ENCODE measurements at regions not wholly inside any gene's neighbourhood (a gene's known extent, or its start where the extent isn't known, plus 50 kb on each side); places are given as distances from the start of the nearest gene placed in this dataset.
"Not testable (repeated sequence)": the region's sequence is repeated elsewhere in the genome, so short reads cannot be mapped to it uniquely, and the experiment has no call there.

DNA sequence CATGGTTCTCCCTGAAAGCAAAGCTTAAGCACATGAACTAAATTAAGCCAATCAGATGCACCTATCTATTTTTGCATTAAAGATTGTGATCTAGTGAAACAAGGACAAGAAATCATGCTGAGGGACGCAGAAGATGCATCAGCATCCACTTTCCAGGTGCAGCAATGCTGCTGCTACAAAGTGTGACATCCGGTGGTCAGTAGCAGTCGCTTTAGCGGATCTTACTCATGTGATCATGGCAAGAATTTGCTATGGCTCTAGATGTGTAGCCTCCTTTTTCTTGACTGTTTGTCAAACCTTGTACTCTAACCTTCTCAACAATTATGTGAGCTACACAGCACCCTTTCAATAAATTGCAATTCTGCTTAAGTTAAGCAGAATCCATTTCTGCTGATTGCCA, 126.8 kb upstream of the SMLR1 start:
- no peak overlapping the region for H2AFZ ChIP-seq (ENCODE audit: insufficient read depth, low read depth, low read length, poor library complexity, severe bottlenecking)
- DNase-seq (no peak), ATAC-seq (ENCODE audit: low read depth) (no peak)
- no peaks in the 10 kb centered on the region for H3K27me3 ChIP-seq (replicated peaks in 1 of 4; ENCODE audit: control extremely low read depth in 1 of 4, control insufficient read depth in 3 of 4, insufficient read depth in 4 of 4, low read length in 3 of 4)
- H3K4me3 ChIP-seq (ENCODE audit: control extremely low read depth in 1 of 5, extremely low read depth in 1 of 5, insufficient read depth in 1 of 5, low read depth in 2 of 5, low read length in 4 of 5) = no peak overlapping the region
- Mint-ChIP-seq H3K27ac (no peak overlapping the region), H3K9me3 (ENCODE audit: insufficient read depth) (no peaks in the 10 kb centered on the region), H3K27me3 (peaks cover 15% of the 10 kb centered on the region), H3K4me1 (peaks cover 1% of the 10 kb centered on the region), H3K4me3 (no peak overlapping the region)
- CTCF ChIA-PET = interaction anchor here (1.2 to 1.6 kb wide), 2 partner anchors 14 to 379 kb away, joined by 3 to 4 read pairs; no protein-coding TSS in a partner anchor
- no peaks in the 10 kb centered on the region for H3K9me3 ChIP-seq (ENCODE audit: control extremely low read depth in 1 of 3, control insufficient read depth in 2 of 3, insufficient read depth in 1 of 3, low read length in 2 of 3)
- no peaks in the 10 kb centered on the region for H3K36me3 ChIP-seq (replicated peaks in 1 of 2; ENCODE audit: control extremely low read depth in 1 of 2, control insufficient read depth in 1 of 2, extremely low read depth in 1 of 2, insufficient read depth in 2 of 2, low read length in 1 of 2)
- H3K79me2 ChIP-seq (ENCODE audit: control insufficient read depth, insufficient read depth, low read length) = no peaks in the 10 kb centered on the region
- WGBS (ENCODE audit: insufficient coverage) = 98% methylated on average over 4 of the region's 4 CpGs
- peaks cover 0 to 4% of the 10 kb centered on the region in 2 donors for H3K4me1 ChIP-seq (ENCODE audit: control insufficient read depth in 2 of 2, insufficient read depth in 2 of 2, low read length in 2 of 2)
- no peak overlapping the region for H3K27ac ChIP-seq (ENCODE audit: low read length in 2 of 2)
- POLR2A ChIA-PET = no interaction called here
- intact Hi-C loops (cut with micrococcal nuclease) = no loop called here
- no peak overlapping the region for H3K4me2 ChIP-seq (replicated peaks; ENCODE audit: low read depth, low read length, poor library complexity, severe bottlenecking)
- H3K9ac ChIP-seq (ENCODE audit: low read length) = no peak overlapping the region
- TF ChIP-seq EZH2 (IDR thresholded peaks at IDR 0.05; ENCODE audit: borderline replicate concordance, insufficient read depth, low read depth, low read length, poor library complexity, severe bottlenecking) (no peak), CTCF (IDR thresholded peaks at IDR 0.05) (no peak)
- H4K20me1 ChIP-seq (ENCODE audit: control insufficient read depth, insufficient read depth, low read length, poor library complexity, severe bottlenecking) = no peaks in the 10 kb centered on the region

DNA sequence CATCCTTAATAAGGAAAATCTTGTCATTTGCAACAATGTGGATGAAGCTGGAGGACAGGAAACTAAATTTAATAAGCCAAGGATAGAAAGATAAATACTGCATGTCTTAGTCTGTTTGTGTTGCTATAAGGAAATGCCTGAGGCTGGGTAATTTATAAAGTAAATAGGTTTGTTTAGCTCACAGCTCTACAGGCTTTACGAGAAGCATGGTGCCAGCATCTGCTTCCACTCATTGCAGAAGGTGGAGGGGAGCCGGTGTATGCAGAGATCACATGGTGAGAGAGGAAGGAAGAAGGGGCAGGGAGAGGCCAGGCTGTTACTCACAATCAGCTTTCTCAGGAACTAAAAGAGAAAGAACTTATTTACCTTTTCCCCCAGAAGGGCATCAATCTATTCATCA, 118.9 kb upstream of the SMLR1 start:
- intact Hi-C loops (cut with micrococcal nuclease) = no loop called here
- H3K9me3 Mint-ChIP-seq (ENCODE audit: insufficient read depth) = no peaks in the 10 kb centered on the region
- no peaks in the 10 kb centered on the region for H3K4me1 Mint-ChIP-seq
- Histone ChIP-seq H3K9ac (ENCODE audit: low read length) (no peak overlapping the region), H3K79me2 (ENCODE audit: control insufficient read depth, insufficient read depth, low read length) (no peaks in the 10 kb centered on the region), H3K9me3 (ENCODE audit: control extremely low read depth in 1 of 3, control insufficient read depth in 2 of 3, insufficient read depth in 1 of 3, low read length in 2 of 3) (no peaks in the 10 kb centered on the region), H3K4me2 (replicated peaks; ENCODE audit: low read depth, low read length, poor library complexity, severe bottlenecking) (no peak overlapping the region), H3K27ac (ENCODE audit: low read length in 2 of 2) (no peak overlapping the region), H3K4me1 (ENCODE audit: control insufficient read depth in 2 of 2, insufficient read depth in 2 of 2, low read length in 2 of 2) (no peaks in the 10 kb centered on the region), H4K20me1 (ENCODE audit: control insufficient read depth, insufficient read depth, low read length, poor library complexity, severe bottlenecking) (no peaks in the 10 kb centered on the region), H3K36me3 (replicated peaks in 1 of 2; ENCODE audit: control extremely low read depth in 1 of 2, control insufficient read depth in 1 of 2, extremely low read depth in 1 of 2, insufficient read depth in 2 of 2, low read length in 1 of 2) (no peaks in the 10 kb centered on the region), H3K4me3 (ENCODE audit: control extremely low read depth in 1 of 5, extremely low read depth in 1 of 5, insufficient read depth in 1 of 5, low read depth in 2 of 5, low read length in 4 of 5) (no peak overlapping the region), H3K27me3 (replicated peaks in 1 of 4; ENCODE audit: control extremely low read depth in 1 of 4, control insufficient read depth in 3 of 4, insufficient read depth in 4 of 4, low read length in 3 of 4) (no peaks in the 10 kb centered on the region), H2AFZ (ENCODE audit: insufficient read depth, low read depth, low read length, poor library complexity, severe bottlenecking) (no peak overlapping the region)
- ATAC-seq (ENCODE audit: low read depth) = no peak
- POLR2A ChIA-PET = no interaction called here
- no peak overlapping the region for H3K27ac Mint-ChIP-seq
- no peak overlapping the region for H3K4me3 Mint-ChIP-seq
- no peak for TF ChIP-seq CTCF (IDR thresholded peaks at IDR 0.05)
- TF ChIP-seq EZH2 (IDR thresholded peaks at IDR 0.05; ENCODE audit: borderline replicate concordance, insufficient read depth, low read depth, low read length, poor library complexity, severe bottlenecking) = no peak
- WGBS (ENCODE audit: insufficient coverage) = 29% methylated on average over 1 of the region's 2 CpGs
- CTCF ChIA-PET = interaction anchor here (0.9 kb wide), 1 partner anchor 10 kb away, joined by 3 read pairs; no protein-coding TSS in a partner anchor
- peaks cover 5% of the 10 kb centered on the region for H3K27me3 Mint-ChIP-seq
- no peak for DNase-seq

GRCh38 chr6:130711641-130712040, 115.6 kb upstream of the SMLR1 start:
- H3K36me3 ChIP-seq (replicated peaks in 1 of 2; ENCODE audit: control extremely low read depth in 1 of 2, control insufficient read depth in 1 of 2, extremely low read depth in 1 of 2, insufficient read depth in 2 of 2, low read length in 1 of 2); H3K27me3 Mint-ChIP-seq; H4K20me1 ChIP-seq (ENCODE audit: control insufficient read depth, insufficient read depth, low read length, poor library complexity, severe bottlenecking); H3K4me3 Mint-ChIP-seq; H3K27me3 ChIP-seq (replicated peaks in 1 of 4; ENCODE audit: control extremely low read depth in 1 of 4, control insufficient read depth in 3 of 4, insufficient read depth in 4 of 4, low read length in 3 of 4); CTCF ChIA-PET; intact Hi-C loops (cut with micrococcal nuclease); H3K27ac Mint-ChIP-seq; H3K9me3 Mint-ChIP-seq (ENCODE audit: insufficient read depth); H2AFZ ChIP-seq (ENCODE audit: insufficient read depth, low read depth, low read length, poor library complexity, severe bottlenecking); DNase-seq; H3K4me1 ChIP-seq (ENCODE audit: control insufficient read depth in 2 of 2, insufficient read depth in 2 of 2, low read length in 2 of 2); ATAC-seq (ENCODE audit: low read depth); H3K4me2 ChIP-seq (replicated peaks; ENCODE audit: low read depth, low read length, poor library complexity, severe bottlenecking); H3K79me2 ChIP-seq (ENCODE audit: control insufficient read depth, insufficient read depth, low read length); H3K27ac ChIP-seq (ENCODE audit: low read length in 2 of 2); H3K4me3 ChIP-seq (ENCODE audit: control extremely low read depth in 1 of 5, extremely low read depth in 1 of 5, insufficient read depth in 1 of 5, low read depth in 2 of 5, low read length in 4 of 5); H3K9ac ChIP-seq (ENCODE audit: low read length); H3K9me3 ChIP-seq (ENCODE audit: control extremely low read depth in 1 of 3, control insufficient read depth in 2 of 3, insufficient read depth in 1 of 3, low read length in 2 of 3); H3K4me1 Mint-ChIP-seq; POLR2A ChIA-PET: not testable (repeated sequence)
- 33% methylated on average over 1 of the region's 3 CpGs for WGBS (ENCODE audit: insufficient coverage)
